SK-N-SH treated with all-trans-retinoic acid at 6 μM for 48 hours (cell line): ENCODE measurements at regions not wholly inside any gene's neighbourhood (a gene's known extent, or its start where the extent isn't known, plus 50 kb on each side); places are given as distances from the start of the nearest gene placed in this dataset.
"Not testable (repeated sequence)": the region's sequence is repeated elsewhere in the genome, so short reads cannot be mapped to it uniquely, and the experiment has no call there.

Source experiments
- ATAC-seq: fragments of 200-7000 bp; cut with Tn5 transposase; 3 replicates; pipeline ENCODE4 v1.9.1; 2020; ENCODE audit warnings: mild to moderate bottlenecking, moderate library complexity
- BACH2 ChIP-seq: fragments of 250-450 bp; sonication (Bioruptor Pico); IDR thresholded peaks from 2 replicates; pipeline ENCODE4 v1.9.0; 2021; ENCODE audit warnings: mild to moderate bottlenecking, borderline replicate concordance
- CREB5 ChIP-seq: fragments of 250-450 bp; sonication (Bioruptor Pico); IDR thresholded peaks from 2 replicates; pipeline ENCODE4 v1.5.1; 2020; ENCODE audit warnings: low read depth, mild to moderate bottlenecking, moderate library complexity
- CSDC2 ChIP-seq: fragments of 250-450 bp; sonication (Bioruptor Pico); IDR thresholded peaks from 2 replicates; pipeline ENCODE4 v1.5.0; 2020; ENCODE audit warnings: mild to moderate bottlenecking, moderate library complexity
- CSRNP3 ChIP-seq: fragments of 250-450 bp; sonication (Bioruptor Pico); IDR thresholded peaks from 2 replicates; pipeline ENCODE4 v1.5.1; 2021; ENCODE audit warnings: mild to moderate bottlenecking, moderate library complexity
- ESRRG ChIP-seq: fragments of 250-450 bp; sonication (Bioruptor Pico); IDR thresholded peaks from 2 replicates; pipeline ENCODE4 v1.6.1; 2021; ENCODE audit warnings: mild to moderate bottlenecking
- GLIS3 ChIP-seq: fragments of 250-450 bp; sonication (Bioruptor Pico); IDR thresholded peaks from 2 replicates; pipeline ENCODE4 v1.5.0; 2020; ENCODE audit warnings: mild to moderate bottlenecking, moderate library complexity
- ISL1 ChIP-seq: fragments of 250-450 bp; sonication (Bioruptor Pico); IDR thresholded peaks from 2 replicates; pipeline ENCODE4 v2.1.2; 2022; ENCODE audit warnings: mild to moderate bottlenecking, moderate library complexity
- OSR1 ChIP-seq: fragments of 250-450 bp; sonication (Bioruptor Pico); IDR thresholded peaks from 2 replicates; pipeline ENCODE4 v1.8.0; 2022; ENCODE audit warnings: moderate library complexity, mild to moderate bottlenecking, inconsistent platforms
- PATZ1 ChIP-seq: fragments of 250-450 bp; sonication (Bioruptor Pico); IDR thresholded peaks from 2 replicates; pipeline ENCODE4 v1.8.0; 2020; ENCODE audit warnings: mild to moderate bottlenecking, moderate library complexity, borderline replicate concordance
- POU6F1 ChIP-seq: fragments of 250-450 bp; sonication (Bioruptor Pico); IDR thresholded peaks from 2 replicates; pipeline ENCODE4 v1.8.0; 2021; ENCODE audit warnings: low read depth, mild to moderate bottlenecking, moderate library complexity, borderline replicate concordance
- PPARA ChIP-seq: fragments of 250-450 bp; sonication (Bioruptor Pico); IDR thresholded peaks from 2 replicates; pipeline ENCODE4 v1.5.0; 2020; ENCODE audit warnings: mild to moderate bottlenecking, borderline replicate concordance
- RARB ChIP-seq: fragments of 250-450 bp; sonication (Bioruptor Pico); IDR thresholded peaks from 2 replicates; pipeline ENCODE4 v1.8.0; 2021; ENCODE audit warnings: mild to moderate bottlenecking, moderate library complexity
- SNAI2 ChIP-seq: fragments of 250-450 bp; sonication (Bioruptor Pico); IDR thresholded peaks from 2 replicates; pipeline ENCODE4 v1.5.0; 2020; ENCODE audit warnings: mild to moderate bottlenecking, moderate library complexity
- TCF4 ChIP-seq: fragments of 250-450 bp; sonication (Bioruptor Pico); IDR thresholded peaks from 2 replicates; pipeline ENCODE4 v1.8.0; 2021; ENCODE audit warnings: mild to moderate bottlenecking, moderate library complexity, borderline replicate concordance
- TOX ChIP-seq: fragments of 250-450 bp; sonication (Bioruptor Pico); IDR thresholded peaks from 2 replicates; pipeline ENCODE4 v1.8.0; 2021; ENCODE audit warnings: mild to moderate bottlenecking, moderate library complexity, borderline replicate concordance
- TSHZ2 ChIP-seq: fragments of 250-450 bp; sonication (Bioruptor Pico); IDR thresholded peaks from 2 replicates; pipeline ENCODE4 v1.5.0; 2020; ENCODE audit warnings: mild to moderate bottlenecking, moderate library complexity
- ZC3H10 ChIP-seq: fragments of 250-450 bp; sonication (Bioruptor Pico); IDR thresholded peaks from 2 replicates; pipeline ENCODE4 v1.5.1; 2021; ENCODE audit warnings: mild to moderate bottlenecking, moderate library complexity
- ZFP3 ChIP-seq: fragments of 250-450 bp; sonication (Bioruptor Pico); IDR thresholded peaks from 2 replicates; pipeline ENCODE4 v1.5.0; 2020; ENCODE audit warnings: mild to moderate bottlenecking, moderate library complexity
- ZFP30 ChIP-seq: fragments of 450-650 bp; formaldehyde crosslinking; IDR thresholded peaks from 2 replicates; pipeline ENCODE4 v1.5.0; 2022; ENCODE audit warnings: mild to moderate bottlenecking, moderate library complexity
- ZNF565 ChIP-seq: fragments of 450-650 bp; formaldehyde crosslinking; conservative IDR thresholded peaks from 2 replicates; pipeline ENCODE4 v1.5.0; 2020; ENCODE audit warnings: low read depth, mild to moderate bottlenecking, moderate library complexity
- ZNF70 ChIP-seq: fragments of 450-650 bp; formaldehyde crosslinking; IDR thresholded peaks from 2 replicates; pipeline ENCODE4 v1.5.0; 2020; ENCODE audit warnings: mild to moderate bottlenecking, moderate library complexity
- ZNF8 ChIP-seq: fragments of 450-650 bp; formaldehyde crosslinking; IDR thresholded peaks from 2 replicates; pipeline ENCODE4 v1.5.0; 2020; ENCODE audit warnings: mild to moderate bottlenecking, moderate library complexity

GRCh38 chr1:91098299-91098906 is 76.6 kb upstream of the ZNF644 start:
- ATAC-seq: peak; percentile 78
- TF ChIP-seq CREB5: peak; percentile 75
- no peak for TF ChIP-seq TOX (CRISPR knock-in tag)
- 0 out of 2 replicates have a peak, but pooled peaks have one; percentile 25 for TF ChIP-seq ZFP3
- peak; percentile 67 for TF ChIP-seq ISL1

- ATAC-seq: not testable (repeated sequence)
Measured at GRCh38 chr1:91095321-91095720, 73.5 kb upstream of the ZNF644 start.

GRCh38 chr1:91092503-91092902 is 70.7 kb upstream of the ZNF644 start:
- no peak for TF ChIP-seq CSDC2 (CRISPR knock-in tag)
- no peak for TF ChIP-seq CSRNP3 (CRISPR knock-in tag)
- no peak for TF ChIP-seq TSHZ2 (CRISPR knock-in tag)
- TF ChIP-seq POU6F1 (CRISPR knock-in tag): no peak
- TF ChIP-seq ZNF565 (CRISPR knock-in tag): no peak
- no peak for TF ChIP-seq ISL1
- no peak for TF ChIP-seq ZNF70 (CRISPR knock-in tag)
- no peak for TF ChIP-seq RARB (CRISPR knock-in tag)
- no peak for TF ChIP-seq PPARA (CRISPR knock-in tag)
- no peak for TF ChIP-seq ZNF8 (CRISPR knock-in tag)
- no peak for TF ChIP-seq ZFP30 (CRISPR knock-in tag)
- no peak for TF ChIP-seq ZFP3
- no peak for TF ChIP-seq TOX (CRISPR knock-in tag)
- no peak for TF ChIP-seq OSR1 (CRISPR knock-in tag)
- TF ChIP-seq TCF4 (CRISPR knock-in tag): no peak
- TF ChIP-seq BACH2 (CRISPR knock-in tag): no peak
- TF ChIP-seq SNAI2 (CRISPR knock-in tag): no peak
- TF ChIP-seq PATZ1 (CRISPR knock-in tag): no peak
- TF ChIP-seq ZC3H10 (CRISPR knock-in tag): no peak
- no peak for TF ChIP-seq ESRRG
- no peak for ATAC-seq

GRCh38 chr1:91091812-91092211 is 70.0 kb upstream of the ZNF644 start:
- ATAC-seq: no peak
- TF ChIP-seq TCF4 (CRISPR knock-in tag) (no peak), GLIS3 (CRISPR knock-in tag) (no peak), POU6F1 (CRISPR knock-in tag) (no peak), ZNF70 (CRISPR knock-in tag) (no peak), CREB5 (no peak), ZC3H10 (CRISPR knock-in tag) (no peak), CSRNP3 (CRISPR knock-in tag) (no peak)
